Pancreas (tissue), 10 donors: ENCODE measurements at regions not wholly inside any gene's neighbourhood (a gene's known extent, or its start where the extent isn't known, plus 50 kb on each side); places are given as distances from the start of the nearest gene placed in this dataset.

Experiments used
- ATAC-seq, 4 donors: fragments of 200-7000 bp; cut with Tn5 transposase; one replicate each; pipeline versions ENCODE4 v1.8.0 to v1.9.1; 2020; ENCODE audit warnings: mild to moderate bottlenecking in 4 of 4, moderate library complexity in 4 of 4
- DNase-seq, 6 donors: peaks; one replicate each; pipeline ENCODE4 v3.0.0-alpha.2; 2020
- FAIRE-seq: peaks from 2 replicates; lab custom pipeline; 2012; peaks lifted over from hg19 to GRCh38; lab: Jason Lieb, UNC
- H3K27ac ChIP-seq, 4 donors: fragments of 200-600 bp; sonication (generic); 1 replicate in 3 of 4; 2 replicates in 1 of 4; pipeline versions ENCODE4 v1.5.0 to v1.8.0; 2020
- H3K27me3 ChIP-seq, 4 donors: fragments of 200-600 bp; one replicate each; pipeline ENCODE4 v1.8.0; 2021
- H3K36me3 ChIP-seq, 3 donors: fragments of 200-600 bp; sonication (generic) in 1 of 3; one replicate each; pipeline versions ENCODE4 v1.5.0 to v1.8.0; 2020 to 2021
- H3K4me1 ChIP-seq, 3 donors: fragments of 200-600 bp; one replicate each; pipeline ENCODE4 v1.8.0; 2021
- H3K4me3 ChIP-seq, 4 donors: fragments of 200-600 bp; sonication (generic) in 2 of 4; one replicate each; pipeline versions ENCODE4 v1.5.0 to v1.8.0; 2020 to 2021
- H3K9me3 ChIP-seq, 4 donors: fragments of 200-600 bp; one replicate each; pipeline ENCODE4 v1.8.0; 2021
- CTCF ChIP-seq, 4 donors: fragments of 200-600 bp; sonication (generic) in 3 of 4; IDR thresholded peaks; one replicate each; pipeline versions ENCODE4 v1.5.0 to v1.8.0; 2021; ENCODE audit warnings: antibody characterized with exemption in 4 of 4
- WGBS, 2 donors: extraction: QIAGEN DNeasy Blood & Tissue Kit; methylation state at CpG; one replicate each; pipeline ENCODE4 v1.1.7; 2013; 5-methylcytosine and 5-hydroxymethylcytosine counted together
- intact Hi-C, 3 donors: fragments of 100-400 bp; cut with DNase I; formaldehyde crosslinking; loops; one replicate each; pipeline versions ENCODE4 v1.11.1 to v1.14.2; 2022
- donor health status: healthy with polysubstance abuse.
- donor health status: DM: no; HTN: no; CAD: no; lungs with moderate emphysema.
- donor health status: DM: no; HTN: no; CAD: no.
- donor health status: control.
- donor health status: control.
- donor health status: Bipolar disorder and iron deficiency.
- donor health status: DM: yes; HTN: yes; CAD: no.
- donor health status: DM: no; HTN: no; CAD: no.
- donor health status: DM: no; HTN: no; CAD: no.
- donor health status: DM: yes; HTN: yes; CAD: no.

- ATAC-seq (no peak), DNase-seq (no peak), FAIRE-seq (no peak)
- Histone ChIP-seq H3K9me3 (no peaks in the 10 kb centered on the region), H3K27me3 (no peaks in the 10 kb centered on the region), H3K4me1 (no peaks in the 10 kb centered on the region), H3K36me3 (no peaks in the 10 kb centered on the region), H3K27ac (no peak overlapping the region), H3K4me3 (no peak overlapping the region)
- no peak for TF ChIP-seq CTCF (IDR thresholded peaks at IDR 0.05)
- intact Hi-C loops: no loop called here
- 61 to 78% methylated on average over 7 of the region's 7 CpGs for whole genome bisulfite sequencing, 2 donors
Measured at GRCh38 chr1:58155418-58156123, 391.0 kb downstream of the OMA1 start.

DNA sequence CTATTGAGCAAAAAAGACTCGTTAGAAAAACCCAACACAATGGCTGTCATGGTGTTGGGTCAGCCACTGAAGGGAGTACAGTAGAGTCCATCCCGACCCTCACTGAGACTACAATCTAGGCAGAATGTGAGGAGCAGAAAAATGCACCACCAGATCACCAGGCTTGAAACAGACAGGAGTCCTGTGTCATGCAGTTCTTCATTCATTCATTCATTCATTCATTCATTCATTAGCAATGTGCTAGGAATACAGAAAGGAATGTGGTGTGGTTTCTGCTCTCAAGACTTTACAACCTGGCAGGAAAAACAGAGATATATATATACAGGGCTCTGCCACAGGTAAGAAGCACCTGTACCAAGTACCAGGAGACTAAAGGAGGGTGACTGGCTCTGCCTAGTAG lies 392.3 kb downstream of the OMA1 start:
- H3K4me1 ChIP-seq: no peaks in the 10 kb centered on the region
- H3K4me3 ChIP-seq: no peak overlapping the region
- H3K36me3 ChIP-seq: no peaks in the 10 kb centered on the region
- H3K27me3 ChIP-seq: no peaks in the 10 kb centered on the region
- WGBS, 2 donors: 64 to 79% methylated on average over 2 of the region's 2 CpGs
- H3K9me3 ChIP-seq: no peaks in the 10 kb centered on the region
- intact Hi-C loops: no loop called here
- TF ChIP-seq CTCF (IDR thresholded peaks at IDR 0.05): no peak
- no peak overlapping the region for H3K27ac ChIP-seq
- FAIRE-seq (no peak), ATAC-seq (no peak), DNase-seq (no peak)

- H3K4me1 ChIP-seq: no peaks in the 10 kb centered on the region
- no peak overlapping the region for H3K27ac ChIP-seq
- H3K9me3 ChIP-seq: no peaks in the 10 kb centered on the region
- ATAC-seq: no peak
- intact Hi-C loops: no loop called here
- no peaks in the 10 kb centered on the region for H3K27me3 ChIP-seq
- TF ChIP-seq CTCF (IDR thresholded peaks at IDR 0.05): no peak
- H3K4me3 ChIP-seq: no peak overlapping the region
- no peak for FAIRE-seq
- no peaks in the 10 kb centered on the region for H3K36me3 ChIP-seq
- WGBS, 2 donors: 40 to 61% methylated on average over 3 of the region's 3 CpGs
- DNase-seq: no peak
Measured at GRCh38 chr1:58152697-58153096, 393.8 kb downstream of the OMA1 start.

- H3K27ac ChIP-seq: no peak overlapping the region
- no peak for ATAC-seq
- intact Hi-C loops: no loop called here
- H3K9me3 ChIP-seq: no peaks in the 10 kb centered on the region
- no peaks in the 10 kb centered on the region for H3K36me3 ChIP-seq
- no peak for DNase-seq
- no peaks in the 10 kb centered on the region for H3K4me1 ChIP-seq
- no peak for TF ChIP-seq CTCF (IDR thresholded peaks at IDR 0.05)
- WGBS, 2 donors: 48 to 71% methylated on average over 6 of the region's 6 CpGs
- no peak overlapping the region for H3K4me3 ChIP-seq
- no peak for FAIRE-seq
- no peaks in the 10 kb centered on the region for H3K27me3 ChIP-seq
Measured at GRCh38 chr1:58149271-58149812, 397.2 kb downstream of the OMA1 start.

- Histone ChIP-seq H3K4me1 (no peaks in the 10 kb centered on the region), H3K4me3 (no peak overlapping the region), H3K27me3 (no peaks in the 10 kb centered on the region), H3K27ac (no peak overlapping the region), H3K9me3 (no peaks in the 10 kb centered on the region), H3K36me3 (no peaks in the 10 kb centered on the region)
- FAIRE-seq (no peak), ATAC-seq (no peak), DNase-seq (no peak)
- intact Hi-C loops: no loop called here
- TF ChIP-seq CTCF (IDR thresholded peaks at IDR 0.05): no peak
- 76 to 95% methylated on average over 5 of the region's 5 CpGs for WGBS, 2 donors
Measured at GRCh38 chr1:58144698-58145270, 401.7 kb downstream of the OMA1 start.
